ENCODE measurements at regions not wholly inside any gene's neighbourhood (a gene's known extent, or its start where the extent isn't known, plus 50 kb on each side); places are given as distances from the start of the nearest gene placed in this dataset.
"Not testable (repeated sequence)": the region's sequence is repeated elsewhere in the genome, so short reads cannot be mapped to it uniquely, and the experiment has no call there.

DNA sequence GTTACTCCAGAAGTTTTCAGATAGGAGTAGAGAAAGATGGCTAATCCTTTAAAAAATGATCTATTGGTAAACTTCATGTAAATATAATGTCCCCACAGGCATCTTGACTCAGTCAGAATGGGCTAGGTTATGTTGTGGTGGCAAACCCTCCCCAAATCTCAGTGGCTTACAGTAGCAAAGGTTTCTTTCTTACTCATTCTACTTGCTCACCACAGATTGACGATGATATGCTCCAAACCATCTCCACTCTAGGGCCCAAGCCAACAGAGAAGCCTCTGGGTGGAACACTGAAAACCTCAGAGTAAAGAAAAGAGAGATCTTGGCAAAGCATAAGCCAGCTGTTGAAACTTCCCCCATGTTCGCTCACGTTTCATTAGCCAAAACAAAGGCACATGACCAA, 146.4 kb downstream of the EMP1 start:
- H3K27ac ChIP-seq (ENCODE audit: low read length) = no peak overlapping the region
- H3K9me3 ChIP-seq (ENCODE audit: control insufficient read depth, low read length) = no peaks in the 10 kb centered on the region
- DNase-seq (no peak), ATAC-seq (no peak)
- no peak overlapping the region for H3K4me3 ChIP-seq (ENCODE audit: low read length)
- peaks cover 4% of the 10 kb centered on the region for H3K27me3 ChIP-seq (ENCODE audit: control insufficient read depth, insufficient read depth)
- 83% methylated on average over 3 of the region's 3 CpGs for WGBS
- intact Hi-C loops (cut with DNase I) = no loop called here
- no peaks in the 10 kb centered on the region for H3K4me1 ChIP-seq (ENCODE audit: control insufficient read depth, insufficient read depth, low read length)

DNA sequence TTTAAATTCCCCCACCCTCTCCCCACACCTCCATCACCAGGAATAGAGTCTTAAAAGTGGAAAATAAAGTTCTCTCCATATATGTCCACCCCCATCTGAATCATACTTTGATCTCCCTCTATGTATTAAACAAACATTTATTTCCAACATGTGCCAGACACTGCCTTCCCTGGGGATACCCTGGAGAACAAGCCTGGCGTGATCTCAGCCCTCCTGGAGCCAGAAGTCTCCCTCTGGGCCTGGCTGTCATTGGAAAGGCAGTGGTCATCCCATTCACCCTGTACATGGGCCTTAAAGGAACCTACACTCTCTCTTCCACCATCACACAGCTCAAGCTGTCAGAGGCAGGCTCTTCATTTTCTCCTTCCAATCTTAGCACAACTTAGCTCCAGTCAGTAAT, 143.6 kb downstream of the EMP1 start:
- intact Hi-C loops (cut with DNase I) = no loop called here
- Histone ChIP-seq H3K9me3 (ENCODE audit: control insufficient read depth, low read length) (no peaks in the 10 kb centered on the region), H3K27ac (ENCODE audit: low read length) (no peak overlapping the region), H3K4me3 (ENCODE audit: low read length) (no peak overlapping the region), H3K27me3 (ENCODE audit: control insufficient read depth, insufficient read depth) (no peaks in the 10 kb centered on the region), H3K4me1 (ENCODE audit: control insufficient read depth, insufficient read depth, low read length) (no peaks in the 10 kb centered on the region)
- DNase-seq (peak in 1 of 3 donors; percentile 12), ATAC-seq (peak in 1 of 2 donors; percentile 45)
- whole genome bisulfite sequencing = 49% methylated on average over 1 of the region's 1 CpG

DNA sequence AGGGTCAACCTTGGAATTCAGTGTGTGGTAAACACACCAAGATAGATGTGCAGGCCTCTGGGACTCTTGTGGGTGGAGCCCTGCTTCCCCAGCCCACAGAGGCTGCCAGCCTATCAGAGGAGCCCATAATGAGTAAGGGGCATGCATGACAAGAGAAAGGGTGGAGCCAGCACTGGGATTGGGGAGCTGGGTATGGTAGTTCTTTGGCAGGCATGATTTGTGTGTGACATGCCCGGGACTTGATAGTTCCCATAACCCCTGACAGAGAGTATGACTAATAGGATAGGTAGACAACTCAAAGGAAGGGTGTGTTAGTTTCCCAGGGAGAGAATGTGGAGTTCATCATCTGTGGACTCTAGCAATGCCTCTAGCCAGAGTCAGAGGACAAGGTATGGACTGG, 143.0 kb downstream of the EMP1 start:
- DNase-seq = no peak
- Histone ChIP-seq H3K27ac (ENCODE audit: low read length) (no peak overlapping the region), H3K9me3 (ENCODE audit: control insufficient read depth, low read length) (no peaks in the 10 kb centered on the region), H3K4me1 (ENCODE audit: control insufficient read depth, insufficient read depth, low read length) (no peaks in the 10 kb centered on the region), H3K27me3 (ENCODE audit: control insufficient read depth, insufficient read depth) (no peaks in the 10 kb centered on the region), H3K4me3 (ENCODE audit: low read length) (no peak overlapping the region)
- ATAC-seq = peak in 1 of 2 donors; percentile 14
- WGBS = 88% methylated on average over 1 of the region's 1 CpG
- intact Hi-C loops (cut with DNase I) = no loop called here

GRCh38 chr12:13339091-13339490, 142.6 kb downstream of the EMP1 start:
- H3K4me3 ChIP-seq (ENCODE audit: low read length) = no peak overlapping the region
- H3K4me1 ChIP-seq (ENCODE audit: control insufficient read depth, insufficient read depth, low read length) = no peaks in the 10 kb centered on the region
- DNase-seq (no peak), ATAC-seq (no peak)
- H3K27me3 ChIP-seq (ENCODE audit: control insufficient read depth, insufficient read depth) = no peaks in the 10 kb centered on the region
- intact Hi-C loops (cut with DNase I) = no loop called here
- no peak overlapping the region for H3K27ac ChIP-seq (ENCODE audit: low read length)
- WGBS = 89% methylated on average over 4 of the region's 4 CpGs
- no peaks in the 10 kb centered on the region for H3K9me3 ChIP-seq (ENCODE audit: control insufficient read depth, low read length)

DNA sequence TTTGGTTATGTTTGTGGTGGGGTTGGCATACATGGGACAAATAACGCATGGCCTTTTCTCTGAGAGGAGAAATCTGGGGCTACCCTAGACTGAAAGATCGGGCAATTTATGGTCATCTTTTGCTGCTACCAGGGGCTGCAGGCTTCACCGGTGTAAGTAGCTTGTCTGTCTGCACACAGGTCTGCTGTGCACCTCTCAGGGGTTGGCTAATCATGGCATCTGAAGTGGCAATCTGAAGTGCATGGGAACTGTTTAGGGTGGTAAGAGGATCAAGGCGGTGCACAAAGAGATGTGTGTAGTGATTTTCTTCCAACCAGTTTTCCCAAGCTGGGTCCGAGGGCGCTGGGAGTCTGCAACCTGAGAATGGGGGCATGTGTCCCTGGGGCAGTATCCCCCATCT, 141.3 kb downstream of the EMP1 start:
- intact Hi-C loops (cut with DNase I) = no loop called here
- Histone ChIP-seq H3K4me1 (ENCODE audit: control insufficient read depth, insufficient read depth, low read length) (no peaks in the 10 kb centered on the region), H3K27me3 (ENCODE audit: control insufficient read depth, insufficient read depth) (no peaks in the 10 kb centered on the region), H3K4me3 (ENCODE audit: low read length) (no peak overlapping the region), H3K9me3 (ENCODE audit: control insufficient read depth, low read length) (no peaks in the 10 kb centered on the region), H3K27ac (ENCODE audit: low read length) (no peak overlapping the region)
- ATAC-seq (no peak), DNase-seq (no peak)
- WGBS = 78% methylated on average over 6 of the region's 6 CpGs

GRCh38 chr12:13336216-13336615, 139.7 kb downstream of the EMP1 start:
- Histone ChIP-seq H3K9me3 (ENCODE audit: control insufficient read depth, low read length) (no peaks in the 10 kb centered on the region), H3K27ac (ENCODE audit: low read length) (no peak overlapping the region), H3K4me1 (ENCODE audit: control insufficient read depth, insufficient read depth, low read length) (no peaks in the 10 kb centered on the region), H3K27me3 (ENCODE audit: control insufficient read depth, insufficient read depth) (no peaks in the 10 kb centered on the region), H3K4me3 (ENCODE audit: low read length) (no peak overlapping the region)
- 92% methylated on average over 4 of the region's 4 CpGs for WGBS
- ATAC-seq (no peak), DNase-seq (no peak)
- intact Hi-C loops (cut with DNase I) = no loop called here

- intact Hi-C loops (cut with DNase I) = no loop called here
- no peak for ATAC-seq
- WGBS = 77% methylated on average over 3 of the region's 3 CpGs
- no peak overlapping the region for H3K4me3 ChIP-seq (ENCODE audit: low read length)
- no peaks in the 10 kb centered on the region for H3K9me3 ChIP-seq (ENCODE audit: control insufficient read depth, low read length)
- no peak overlapping the region for H3K27ac ChIP-seq (ENCODE audit: low read length)
- H3K4me1 ChIP-seq (ENCODE audit: control insufficient read depth, insufficient read depth, low read length) = no peaks in the 10 kb centered on the region
- H3K27me3 ChIP-seq (ENCODE audit: control insufficient read depth, insufficient read depth) = no peaks in the 10 kb centered on the region
- DNase-seq = no peak
These were observed 132.0 kb downstream of the EMP1 start for GRCh38 chr12:13328535-13328934.

- no peaks in the 10 kb centered on the region for H3K9me3 ChIP-seq (ENCODE audit: control insufficient read depth, low read length)
- no peak for DNase-seq
- intact Hi-C loops (cut with DNase I) = no loop called here
- no peaks in the 10 kb centered on the region for H3K4me1 ChIP-seq (ENCODE audit: control insufficient read depth, insufficient read depth, low read length)
- H3K27me3 ChIP-seq (ENCODE audit: control insufficient read depth, insufficient read depth) = no peaks in the 10 kb centered on the region
- H3K4me3 ChIP-seq (ENCODE audit: low read length) = no peak overlapping the region
- no peak overlapping the region for H3K27ac ChIP-seq (ENCODE audit: low read length)
- ATAC-seq = no peak
- 78% methylated on average over 4 of the region's 4 CpGs for WGBS
These were observed 129.6 kb downstream of the EMP1 start for GRCh38 chr12:13326076-13326475.

DNA sequence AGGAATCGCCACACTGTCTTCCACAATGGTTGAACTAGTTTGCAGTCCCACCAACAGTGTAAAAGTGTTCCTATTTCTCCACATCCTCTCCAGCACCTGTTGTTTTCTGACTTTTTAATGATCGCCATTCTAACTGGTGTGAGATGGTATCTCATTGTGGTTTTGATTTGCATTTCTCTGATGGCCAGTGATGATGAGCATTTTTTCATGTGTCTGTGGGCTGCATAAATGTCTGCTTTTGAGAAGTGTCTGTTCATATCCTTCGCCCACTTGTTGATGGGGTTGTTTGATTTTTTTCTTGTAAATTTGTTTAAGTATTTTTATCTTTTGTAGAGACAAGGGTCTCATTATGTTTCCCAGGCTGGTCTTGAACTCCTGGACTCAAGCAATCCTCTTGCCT, 128.5 kb downstream of the EMP1 start:
- H3K27ac ChIP-seq (ENCODE audit: low read length); H3K4me1 ChIP-seq (ENCODE audit: control insufficient read depth, insufficient read depth, low read length); intact Hi-C loops (cut with DNase I); DNase-seq; ATAC-seq; H3K4me3 ChIP-seq (ENCODE audit: low read length); H3K27me3 ChIP-seq (ENCODE audit: control insufficient read depth, insufficient read depth); H3K9me3 ChIP-seq (ENCODE audit: control insufficient read depth, low read length): not testable (repeated sequence)
- 92% methylated on average over 2 of the region's 3 CpGs for WGBS

- H3K4me3 ChIP-seq (ENCODE audit: low read length) = no peak overlapping the region
- no peaks in the 10 kb centered on the region for H3K4me1 ChIP-seq (ENCODE audit: control insufficient read depth, insufficient read depth, low read length)
- peaks cover 2% of the 10 kb centered on the region for H3K9me3 ChIP-seq (ENCODE audit: control insufficient read depth, low read length)
- no peaks in the 10 kb centered on the region for H3K27me3 ChIP-seq (ENCODE audit: control insufficient read depth, insufficient read depth)
- no peak overlapping the region for H3K27ac ChIP-seq (ENCODE audit: low read length)
- ATAC-seq (no peak), DNase-seq (no peak)
- intact Hi-C loops (cut with DNase I) = no loop called here
- WGBS = 75% methylated on average over 3 of the region's 3 CpGs
These were observed 121.9 kb downstream of the EMP1 start for GRCh38 chr12:13318231-13319015.

DNA sequence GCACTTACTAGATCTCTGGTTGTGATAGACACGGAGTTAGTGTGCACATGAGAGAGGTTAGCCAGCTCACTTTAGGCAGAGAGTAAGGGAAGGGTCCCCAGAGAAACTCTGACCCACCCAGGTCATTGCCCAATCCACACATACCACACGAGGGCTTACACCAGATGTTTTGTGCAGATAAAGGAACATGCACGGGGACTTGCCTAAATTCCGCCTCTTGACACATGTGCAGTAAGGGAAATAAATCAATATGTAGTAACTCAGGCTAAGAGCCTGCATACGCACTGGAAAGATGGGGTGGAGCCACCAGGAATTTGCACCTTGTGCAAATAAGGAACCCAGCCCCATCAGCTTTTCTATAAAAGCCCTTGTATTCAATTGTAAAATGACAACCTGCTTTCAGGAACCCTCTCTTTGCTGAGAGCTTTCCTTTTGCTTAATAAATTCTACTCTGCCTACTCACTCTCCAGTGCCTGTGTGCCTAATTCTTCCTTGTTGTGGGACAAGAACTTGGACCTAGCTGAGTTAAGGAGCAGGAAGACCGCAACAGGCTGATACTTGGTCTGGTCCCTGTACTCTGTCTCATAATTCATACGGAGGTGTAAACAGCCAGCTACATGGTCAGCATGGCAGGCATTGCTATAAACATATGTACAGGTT, 120.2 kb downstream of the EMP1 start:
- ATAC-seq (no peak), DNase-seq (no peak)
- intact Hi-C loops (cut with DNase I) = no loop called here
- WGBS = 73% methylated on average over 7 of the region's 7 CpGs
- Histone ChIP-seq H3K27me3 (ENCODE audit: control insufficient read depth, insufficient read depth) (no peaks in the 10 kb centered on the region), H3K4me1 (ENCODE audit: control insufficient read depth, insufficient read depth, low read length) (no peaks in the 10 kb centered on the region), H3K4me3 (ENCODE audit: low read length) (no peak overlapping the region), H3K27ac (ENCODE audit: low read length) (no peak overlapping the region), H3K9me3 (ENCODE audit: control insufficient read depth, low read length) (peaks cover 2% of the 10 kb centered on the region)

Data from right cardiac atrium (tissue), 5 donors.